ENCODE measurements at regions not wholly inside any gene's neighbourhood (a gene's known extent, or its start where the extent isn't known, plus 50 kb on each side); places are given as distances from the start of the nearest gene placed in this dataset.

DNA sequence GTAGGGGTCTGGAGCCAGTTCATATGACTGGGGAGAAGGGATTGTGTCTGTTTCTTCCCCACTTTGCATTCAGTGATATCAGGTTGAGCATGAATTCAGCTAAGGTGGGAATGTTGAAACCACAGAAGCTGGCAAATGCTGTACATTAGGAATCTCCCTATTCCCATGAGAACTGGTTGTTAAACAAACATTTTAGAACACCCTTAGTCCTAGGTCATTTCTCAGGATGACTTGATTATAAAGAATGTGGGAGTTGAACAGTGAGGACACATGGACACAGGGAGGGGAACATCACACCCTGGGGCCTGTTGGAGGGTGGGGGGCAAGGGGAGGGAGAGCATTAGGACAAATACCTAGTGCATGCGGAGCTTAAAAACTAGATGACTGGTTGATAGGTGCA is 62.6 kb upstream of the LIMCH1 start:
- TF ChIP-seq CTCF (conservative IDR thresholded peaks at IDR 0.05; ENCODE audit: low read depth, low read length): no peak
- no peak overlapping the region for H3K27ac ChIP-seq
- H3K79me2 ChIP-seq (ENCODE audit: insufficient read depth, low read depth): no peaks in the 10 kb centered on the region

GRCh38 chr4:41476310-41476885 is 61.6 kb upstream of the LIMCH1 start:
- H3K4me3 ChIP-seq (IDR thresholded peaks at IDR 0.05; ENCODE audit: insufficient read depth, low read depth, low read length): no peak overlapping the region
- no peak overlapping the region for H3K27ac ChIP-seq
- no peak overlapping the region for H3K4me2 ChIP-seq
- no peaks in the 10 kb centered on the region for H4K20me1 ChIP-seq (ENCODE audit: insufficient read depth)
- no peaks in the 10 kb centered on the region for H3K4me1 ChIP-seq (ENCODE audit: low read depth, poor library complexity, severe bottlenecking)
- no peak overlapping the region for H2AFZ ChIP-seq (ENCODE audit: low read depth)
- H3K36me3 ChIP-seq (ENCODE audit: insufficient read depth): no peaks in the 10 kb centered on the region
- H3K9ac ChIP-seq: no peak overlapping the region
- no peaks in the 10 kb centered on the region for H3K79me2 ChIP-seq (ENCODE audit: insufficient read depth, low read depth)
- no peak for TF ChIP-seq CTCF (conservative IDR thresholded peaks at IDR 0.05; ENCODE audit: low read depth, low read length)
- H3K27me3 ChIP-seq (ENCODE audit: insufficient read depth, low read depth): no peaks in the 10 kb centered on the region

More for the DNA sequence above, 62.6 kb upstream of the LIMCH1 start:
- no peak overlapping the region for H3K4me3 ChIP-seq (IDR thresholded peaks at IDR 0.05; ENCODE audit: insufficient read depth, low read depth, low read length)
- no peaks in the 10 kb centered on the region for H3K27me3 ChIP-seq (ENCODE audit: insufficient read depth, low read depth)
- H3K4me2 ChIP-seq: no peak overlapping the region
- no peak overlapping the region for H3K9ac ChIP-seq
- H3K4me1 ChIP-seq (ENCODE audit: low read depth, poor library complexity, severe bottlenecking): no peaks in the 10 kb centered on the region
- H3K36me3 ChIP-seq (ENCODE audit: insufficient read depth): no peaks in the 10 kb centered on the region
- H2AFZ ChIP-seq (ENCODE audit: low read depth): no peak overlapping the region
- H4K20me1 ChIP-seq (ENCODE audit: insufficient read depth): no peaks in the 10 kb centered on the region

DNA sequence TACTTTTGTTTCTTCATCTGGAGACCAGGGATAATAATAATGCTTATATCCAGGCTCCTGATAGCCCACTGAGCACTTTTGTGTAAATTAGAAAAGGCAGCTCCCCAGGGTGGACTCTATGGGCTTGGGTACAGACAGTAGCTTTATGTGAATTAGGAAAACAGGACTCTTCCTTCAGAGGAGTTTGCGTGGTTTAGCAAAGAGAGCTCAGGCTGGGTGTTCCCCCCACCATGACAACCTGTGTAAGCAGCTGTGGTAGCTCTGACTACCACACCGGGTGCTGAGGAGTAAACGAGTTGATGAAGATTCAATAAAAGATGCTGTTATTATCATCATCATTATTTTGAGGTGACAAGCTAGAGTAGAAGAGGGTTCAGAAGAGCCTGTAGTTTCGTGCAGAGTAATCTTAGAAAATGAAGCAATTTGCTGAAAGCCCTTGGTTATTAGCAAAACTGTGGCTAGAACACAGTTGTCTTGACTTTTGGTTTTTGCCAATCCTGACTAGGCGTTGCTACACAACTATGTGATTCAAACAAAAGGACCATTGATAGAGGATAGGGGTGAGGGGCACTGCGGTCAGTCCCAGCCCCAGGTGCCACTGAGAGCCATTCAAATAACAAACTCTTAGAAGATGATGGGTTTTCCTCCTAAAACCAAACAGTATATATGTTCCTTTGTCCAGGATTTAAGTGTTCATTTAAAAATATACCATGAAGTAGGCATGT is 60.6 kb upstream of the LIMCH1 start:
- Histone ChIP-seq H3K27ac (no peak overlapping the region), H3K36me3 (ENCODE audit: insufficient read depth) (no peaks in the 10 kb centered on the region)

GRCh38 chr4:41478518-41478917 is 59.4 kb upstream of the LIMCH1 start:
- Histone ChIP-seq H3K27ac (no peak overlapping the region), H2AFZ (ENCODE audit: low read depth) (no peak overlapping the region), H3K27me3 (ENCODE audit: insufficient read depth, low read depth) (no peaks in the 10 kb centered on the region), H3K36me3 (ENCODE audit: insufficient read depth) (no peaks in the 10 kb centered on the region), H4K20me1 (ENCODE audit: insufficient read depth) (no peaks in the 10 kb centered on the region), H3K9ac (no peak overlapping the region), H3K4me3 (IDR thresholded peaks at IDR 0.05; ENCODE audit: insufficient read depth, low read depth, low read length) (no peak overlapping the region), H3K79me2 (ENCODE audit: insufficient read depth, low read depth) (no peaks in the 10 kb centered on the region), H3K4me1 (ENCODE audit: low read depth, poor library complexity, severe bottlenecking) (no peaks in the 10 kb centered on the region), H3K4me2 (no peak overlapping the region)
- no peak for TF ChIP-seq CTCF (conservative IDR thresholded peaks at IDR 0.05; ENCODE audit: low read depth, low read length)

More for the DNA sequence above, 60.6 kb upstream of the LIMCH1 start:
- no peak overlapping the region for H3K4me3 ChIP-seq (IDR thresholded peaks at IDR 0.05; ENCODE audit: insufficient read depth, low read depth, low read length)
- H3K4me1 ChIP-seq (ENCODE audit: low read depth, poor library complexity, severe bottlenecking): no peaks in the 10 kb centered on the region
- no peaks in the 10 kb centered on the region for H3K27me3 ChIP-seq (ENCODE audit: insufficient read depth, low read depth)
- H3K4me2 ChIP-seq: no peak overlapping the region
- H3K9ac ChIP-seq: no peak overlapping the region
- no peaks in the 10 kb centered on the region for H3K79me2 ChIP-seq (ENCODE audit: insufficient read depth, low read depth)
- no peak for TF ChIP-seq CTCF (conservative IDR thresholded peaks at IDR 0.05; ENCODE audit: low read depth, low read length)
- no peak overlapping the region for H2AFZ ChIP-seq (ENCODE audit: low read depth)
- H4K20me1 ChIP-seq (ENCODE audit: insufficient read depth): no peaks in the 10 kb centered on the region

Data from KMS-11 (cell line).